Endothelial cell of umbilical vein (primary cell): ENCODE measurements at regions not wholly inside any gene's neighbourhood (a gene's known extent, or its start where the extent isn't known, plus 50 kb on each side); places are given as distances from the start of the nearest gene placed in this dataset.

Experiments used
- BruUV-seq: library from RNA; stranded (reverse); fragments of 400-500 nt; replicated peaks from 2 replicates; lab custom pipeline; 2021; lab: Mats Ljungman, UMichigan
- CTCF ChIA-PET: fragments of 300-600, 350-600 bp; sonication (Branson Sonifier 250); formaldehyde crosslinking; loops from one replicate; lab custom pipeline; 2021; ENCODE audit warnings: antibody characterized with exemption, inconsistent platforms; lab: Charles Lee
- POLR2A ChIA-PET: fragments of 300-600, 350-600 bp; sonication (Branson Sonifier 250); formaldehyde crosslinking; loops from one replicate; lab custom pipeline; 2021; ENCODE audit warnings: antibody characterized with exemption, inconsistent platforms; lab: Charles Lee
- DNase-seq: peaks from one replicate; pipeline ENCODE4 v3.0.0-alpha.2; 2011; ENCODE audit warnings: low read depth, low spot score
- FAIRE-seq: peaks from 2 replicates; lab custom pipeline; 2011; peaks lifted over from hg19 to GRCh38; lab: Jason Lieb, UNC
- H2AFZ ChIP-seq: 2 replicates; pipeline ENCODE4 v1.6.0; 2012; ENCODE audit warnings: low read depth, low read length, control low read depth, inconsistent platforms
- H3K27ac ChIP-seq: 2 replicates; pipeline ENCODE4 v1.5.1; 2011; ENCODE audit warnings: low read depth, mild to moderate bottlenecking, control low read depth, low read length, moderate library complexity; ENCODE audit not compliant: insufficient read depth
- H3K27me3 ChIP-seq, 2 experiments: 2 replicates each; pipeline versions ENCODE4 v1.6.0 to v1.6.1; 2011; ENCODE audit warnings: low read length in 2 of 2, mixed read lengths in 1 of 2; ENCODE audit not compliant: control insufficient read depth in 2 of 2, insufficient read depth in 2 of 2
- H3K36me3 ChIP-seq, 2 experiments: 2 replicates in 1 of 2; 3 replicates in 1 of 2; pipeline ENCODE4 v1.5.1; 2011; ENCODE audit warnings: low read length in 2 of 2, mild to moderate bottlenecking in 1 of 2, moderate library complexity in 1 of 2; ENCODE audit not compliant: control insufficient read depth in 2 of 2, insufficient read depth in 2 of 2; ENCODE audit errors: extremely low read depth in 1 of 2
- H3K4me1 ChIP-seq: 3 replicates; pipeline ENCODE4 v1.5.1; 2011; ENCODE audit warnings: mild to moderate bottlenecking, low read length; ENCODE audit not compliant: control insufficient read depth, insufficient read depth; ENCODE audit errors: extremely low read depth
- H3K4me2 ChIP-seq: 2 replicates; pipeline ENCODE4 v1.6.1; 2011; ENCODE audit warnings: low read length, control low read depth, mixed read lengths; ENCODE audit not compliant: insufficient read depth
- H3K4me3 ChIP-seq, 3 experiments: fragments of 200-600 bp in 1 of 3; sonication (generic), shearing (Covaris generic) in 1 of 3; replicated peaks in 1 of 3; 2 replicates each; pipeline ENCODE4 v1.5.1; 2011 to 2016; ENCODE audit warnings: control low read depth in 3 of 3, low read length in 3 of 3, mild to moderate bottlenecking in 2 of 3, inconsistent platforms in 1 of 3, low read depth in 1 of 3, moderate library complexity in 1 of 3; ENCODE audit not compliant: insufficient read depth in 1 of 3
- H3K79me2 ChIP-seq: 2 replicates; pipeline ENCODE4 v1.6.0; 2012; ENCODE audit warnings: low read length, inconsistent platforms; ENCODE audit not compliant: control insufficient read depth, insufficient read depth
- H3K9ac ChIP-seq: replicated peaks from 2 replicates; pipeline ENCODE3; 2011; ENCODE audit warnings: low read length, control low read depth; ENCODE audit not compliant: insufficient read depth; ENCODE audit errors: extremely low read depth
- H3K9me1 ChIP-seq: replicated peaks from 3 replicates; pipeline ENCODE4 v1.6.0; 2011; ENCODE audit warnings: mild to moderate bottlenecking, low read length; ENCODE audit not compliant: control insufficient read depth, insufficient read depth; ENCODE audit errors: extremely low read depth
- H3K9me3 ChIP-seq: replicated peaks from 2 replicates; pipeline ENCODE4 v1.5.1; 2012; ENCODE audit warnings: low read length, inconsistent platforms; ENCODE audit not compliant: control insufficient read depth, insufficient read depth
- H4K20me1 ChIP-seq: replicated peaks from 2 replicates; pipeline ENCODE3; 2011; ENCODE audit warnings: mild to moderate bottlenecking, low read length; ENCODE audit not compliant: control insufficient read depth, insufficient read depth; ENCODE audit errors: extremely low read depth
- EZH2 ChIP-seq: IDR thresholded peaks from 2 replicates; pipeline ENCODE4 v1.6.1; 2012; ENCODE audit warnings: borderline replicate concordance, low read depth, mild to moderate bottlenecking, moderate library complexity, low read length, inconsistent platforms; ENCODE audit not compliant: severe bottlenecking
- FOS ChIP-seq: IDR thresholded peaks from 2 replicates; pipeline ENCODE4 v1.6.1; 2011; ENCODE audit warnings: mild to moderate bottlenecking, low read length, moderate library complexity, borderline replicate concordance; ENCODE audit not compliant: insufficient read depth
- GATA2 ChIP-seq: IDR thresholded peaks from 2 replicates; pipeline ENCODE4 v1.7.0; 2011; ENCODE audit warnings: low read depth, mild to moderate bottlenecking, moderate library complexity, mixed read lengths, low read length; ENCODE audit not compliant: insufficient read length, insufficient read depth
- JUN ChIP-seq: IDR thresholded peaks from 2 replicates; pipeline ENCODE4 v1.6.1; 2011; ENCODE audit warnings: borderline replicate concordance, low read depth; ENCODE audit not compliant: insufficient read length, insufficient read depth
- MYC ChIP-seq: IDR thresholded peaks from one replicate; pipeline ENCODE4 v1.6.1; 2011; ENCODE audit warnings: mild to moderate bottlenecking, low read depth, low read length
- POLR2A ChIP-seq: IDR thresholded peaks from 2 replicates; pipeline ENCODE4 v1.6.1; 2012; ENCODE audit warnings: low read depth, mild to moderate bottlenecking, control low read depth, low read length
- POLR2AphosphoS5 ChIP-seq: IDR thresholded peaks from 2 replicates; pipeline ENCODE4 v1.6.1; 2012; ENCODE audit warnings: low read depth, mild to moderate bottlenecking, control low read depth, low read length, moderate library complexity; ENCODE audit not compliant: insufficient read depth
- dilution Hi-C: fragments of 300-500 bp; cut with MboI; formaldehyde crosslinking; loops from one replicate; pipeline ENCODE4 v1.15.0; 2019; ENCODE audit warnings: low sequenced_read_pairs; ENCODE audit not compliant: extremely low pct_ligation_motif_present
- intact Hi-C: fragments of 100-400 bp; cut with micrococcal nuclease; formaldehyde crosslinking; loops from one replicate; pipeline ENCODE4 v1.10.0; 2022
- TF ChIP-seq, protein P1 (sequence below): IDR thresholded peaks from 2 replicates; pipeline ENCODE4 v1.6.1; 2011; ENCODE audit not compliant: insufficient read depth, insufficient read length
- TF ChIP-seq, protein P2 (sequence below), 2 donors: IDR thresholded peaks; 1 replicate in 1 of 2; 2 replicates in 1 of 2; pipeline ENCODE4 v1.5.1; 2011; ENCODE audit warnings: low read length in 2 of 2, mild to moderate bottlenecking in 2 of 2, moderate library complexity in 2 of 2, control low read depth in 1 of 2, inconsistent platforms in 1 of 2, low read depth in 1 of 2; ENCODE audit not compliant: insufficient read depth in 1 of 2; ENCODE audit errors: extremely low read depth in 1 of 2

DNA sequence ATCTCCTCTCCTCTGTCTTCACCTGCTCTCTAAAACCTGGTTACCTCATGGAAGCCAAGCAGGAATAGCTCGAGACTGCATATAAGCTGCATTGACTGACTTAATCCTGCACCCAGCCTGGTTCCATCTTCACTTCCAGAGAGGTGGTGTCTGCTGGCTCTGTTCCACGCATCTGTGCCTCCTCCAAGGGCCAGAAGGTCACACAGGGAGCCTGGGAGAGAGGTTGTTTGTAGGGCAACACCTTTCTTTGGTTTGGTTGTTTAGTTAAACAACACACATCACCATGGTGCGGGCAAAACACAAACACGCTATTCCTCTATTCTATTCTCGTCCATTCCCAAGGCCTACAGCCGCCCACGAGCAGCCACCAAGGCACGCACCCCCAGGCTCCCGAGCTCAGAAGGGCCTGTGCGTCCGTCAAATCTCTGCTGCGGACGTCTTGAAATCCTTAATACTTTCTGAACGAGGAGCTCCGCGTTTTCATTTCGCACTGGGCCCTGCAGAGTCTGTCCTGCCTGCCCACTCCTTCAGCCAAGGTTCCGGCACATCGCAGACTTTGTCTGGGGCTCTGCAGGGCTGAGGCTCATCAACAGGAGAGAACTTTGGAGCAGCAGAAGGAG lies 116.2 kb downstream of the RIPK4 start:
- CTCF ChIA-PET = interaction anchor here (0.6 kb wide), 1 partner anchor 38 kb away, joined by 3 read pairs; no protein-coding TSS in a partner anchor
- Histone ChIP-seq H3K36me3 (no peaks in the 10 kb centered on the region), H3K4me2 (no peak overlapping the region), H3K27me3 (no peaks in the 10 kb centered on the region), H3K9ac (no peak overlapping the region), H3K27ac (no peak overlapping the region), H2AFZ (no peak overlapping the region), H3K4me1 (no peaks in the 10 kb centered on the region), H3K9me1 (no peaks in the 10 kb centered on the region), H4K20me1 (no peaks in the 10 kb centered on the region), H3K79me2 (no peaks in the 10 kb centered on the region), H3K4me3 (no peak overlapping the region), H3K9me3 (no peaks in the 10 kb centered on the region)
- POLR2A ChIA-PET = no interaction called here
- no peak for DNase-seq
- FAIRE-seq = no peak
- dilution Hi-C loops = no loop called here
- intact Hi-C loops = no loop called here
- BruUV-seq = no TSS peak
- TF ChIP-seq EZH2 (no peak), JUN (no peak), FOS (no peak), POLR2AphosphoS5 (no peak), GATA2 (no peak), POLR2A (no peak), MYC (no peak)
- TF ChIP-seq, protein P1, sequence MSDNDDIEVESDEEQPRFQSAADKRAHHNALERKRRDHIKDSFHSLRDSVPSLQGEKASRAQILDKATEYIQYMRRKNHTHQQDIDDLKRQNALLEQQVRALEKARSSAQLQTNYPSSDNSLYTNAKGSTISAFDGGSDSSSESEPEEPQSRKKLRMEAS = no peak
- TF ChIP-seq, protein P2, sequence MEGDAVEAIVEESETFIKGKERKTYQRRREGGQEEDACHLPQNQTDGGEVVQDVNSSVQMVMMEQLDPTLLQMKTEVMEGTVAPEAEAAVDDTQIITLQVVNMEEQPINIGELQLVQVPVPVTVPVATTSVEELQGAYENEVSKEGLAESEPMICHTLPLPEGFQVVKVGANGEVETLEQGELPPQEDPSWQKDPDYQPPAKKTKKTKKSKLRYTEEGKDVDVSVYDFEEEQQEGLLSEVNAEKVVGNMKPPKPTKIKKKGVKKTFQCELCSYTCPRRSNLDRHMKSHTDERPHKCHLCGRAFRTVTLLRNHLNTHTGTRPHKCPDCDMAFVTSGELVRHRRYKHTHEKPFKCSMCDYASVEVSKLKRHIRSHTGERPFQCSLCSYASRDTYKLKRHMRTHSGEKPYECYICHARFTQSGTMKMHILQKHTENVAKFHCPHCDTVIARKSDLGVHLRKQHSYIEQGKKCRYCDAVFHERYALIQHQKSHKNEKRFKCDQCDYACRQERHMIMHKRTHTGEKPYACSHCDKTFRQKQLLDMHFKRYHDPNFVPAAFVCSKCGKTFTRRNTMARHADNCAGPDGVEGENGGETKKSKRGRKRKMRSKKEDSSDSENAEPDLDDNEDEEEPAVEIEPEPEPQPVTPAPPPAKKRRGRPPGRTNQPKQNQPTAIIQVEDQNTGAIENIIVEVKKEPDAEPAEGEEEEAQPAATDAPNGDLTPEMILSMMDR (IDR thresholded peaks at IDR 0.05; ENCODE audit: extremely low read depth in 1 of 2, insufficient read depth in 1 of 2, low read depth in 1 of 2, low read length in 2 of 2) = no peak
